Cardiac fibroblast (primary cell): ENCODE measurements at regions not wholly inside any gene's neighbourhood (a gene's known extent, or its start where the extent isn't known, plus 50 kb on each side); places are given as distances from the start of the nearest gene placed in this dataset.
"Not testable (repeated sequence)": the region's sequence is repeated elsewhere in the genome, so short reads cannot be mapped to it uniquely, and the experiment has no call there.

ENCODE experiments used
- DNase-seq, 2 donors: peaks; one replicate each; pipeline versions ENCODE4 v3.0.0 to v3.0.0-alpha.2; 2010; ENCODE audit warnings: low read depth in 2 of 2
- H3K4me3 ChIP-seq, 2 donors: replicated peaks in 1 of 2; 1 replicate in 1 of 2; 2 replicates in 1 of 2; pipeline ENCODE4 v1.5.1; 2011; ENCODE audit warnings: low read depth in 2 of 2, low read length in 2 of 2, mild to moderate bottlenecking in 2 of 2, moderate library complexity in 1 of 2
- TF ChIP-seq, protein P1 (sequence below): IDR thresholded peaks from one replicate; pipeline ENCODE4 v1.5.1; 2011; ENCODE audit warnings: low read depth, mild to moderate bottlenecking, low read length, inconsistent platforms

- no peak for DNase-seq
- TF ChIP-seq, protein P1, sequence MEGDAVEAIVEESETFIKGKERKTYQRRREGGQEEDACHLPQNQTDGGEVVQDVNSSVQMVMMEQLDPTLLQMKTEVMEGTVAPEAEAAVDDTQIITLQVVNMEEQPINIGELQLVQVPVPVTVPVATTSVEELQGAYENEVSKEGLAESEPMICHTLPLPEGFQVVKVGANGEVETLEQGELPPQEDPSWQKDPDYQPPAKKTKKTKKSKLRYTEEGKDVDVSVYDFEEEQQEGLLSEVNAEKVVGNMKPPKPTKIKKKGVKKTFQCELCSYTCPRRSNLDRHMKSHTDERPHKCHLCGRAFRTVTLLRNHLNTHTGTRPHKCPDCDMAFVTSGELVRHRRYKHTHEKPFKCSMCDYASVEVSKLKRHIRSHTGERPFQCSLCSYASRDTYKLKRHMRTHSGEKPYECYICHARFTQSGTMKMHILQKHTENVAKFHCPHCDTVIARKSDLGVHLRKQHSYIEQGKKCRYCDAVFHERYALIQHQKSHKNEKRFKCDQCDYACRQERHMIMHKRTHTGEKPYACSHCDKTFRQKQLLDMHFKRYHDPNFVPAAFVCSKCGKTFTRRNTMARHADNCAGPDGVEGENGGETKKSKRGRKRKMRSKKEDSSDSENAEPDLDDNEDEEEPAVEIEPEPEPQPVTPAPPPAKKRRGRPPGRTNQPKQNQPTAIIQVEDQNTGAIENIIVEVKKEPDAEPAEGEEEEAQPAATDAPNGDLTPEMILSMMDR: no peak
Observed at GRCh38 chr10:85138046-85138445, 809.7 kb downstream of the CCSER2 start.

GRCh38 chr10:85139124-85139523 lies 810.7 kb downstream of the CCSER2 start:
- TF ChIP-seq, protein P1: no peak
- DNase-seq: no peak
- H3K4me3 ChIP-seq: no peak overlapping the region

More at GRCh38 chr10:85138046-85138445, 809.7 kb downstream of the CCSER2 start:
- no peak overlapping the region for H3K4me3 ChIP-seq

- DNase-seq, H3K4me3 ChIP-seq: not testable (repeated sequence)
Observed at GRCh38 chr10:85141520-85141919, 813.1 kb downstream of the CCSER2 start.

DNA sequence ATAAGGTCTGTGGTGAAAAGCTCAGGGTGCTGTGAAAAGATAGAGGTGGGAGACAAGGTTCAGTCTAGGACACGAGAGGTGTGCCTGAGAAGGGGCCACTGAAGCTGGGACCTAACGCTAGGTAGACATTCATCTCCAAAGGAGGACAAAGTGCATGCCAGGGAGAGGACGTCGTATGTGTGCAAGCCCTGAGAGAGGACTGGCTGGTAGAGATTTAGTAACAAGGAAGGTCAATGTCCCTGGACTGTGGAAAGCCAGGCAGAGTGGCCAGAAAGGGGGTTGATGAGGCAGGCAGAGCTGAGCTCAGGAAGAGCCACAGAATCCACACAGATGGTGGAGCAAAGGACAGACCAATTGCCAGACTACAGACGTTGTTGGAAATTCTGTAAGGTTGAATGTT lies 817.6 kb downstream of the CCSER2 start:
- H3K4me3 ChIP-seq: no peak overlapping the region
- no peak for DNase-seq
- TF ChIP-seq, protein P1: no peak

- no peak overlapping the region for H3K4me3 ChIP-seq
- TF ChIP-seq, protein P1: no peak
- DNase-seq: no peak
Observed at GRCh38 chr10:85147346-85148250, 819.2 kb downstream of the CCSER2 start.

DNA sequence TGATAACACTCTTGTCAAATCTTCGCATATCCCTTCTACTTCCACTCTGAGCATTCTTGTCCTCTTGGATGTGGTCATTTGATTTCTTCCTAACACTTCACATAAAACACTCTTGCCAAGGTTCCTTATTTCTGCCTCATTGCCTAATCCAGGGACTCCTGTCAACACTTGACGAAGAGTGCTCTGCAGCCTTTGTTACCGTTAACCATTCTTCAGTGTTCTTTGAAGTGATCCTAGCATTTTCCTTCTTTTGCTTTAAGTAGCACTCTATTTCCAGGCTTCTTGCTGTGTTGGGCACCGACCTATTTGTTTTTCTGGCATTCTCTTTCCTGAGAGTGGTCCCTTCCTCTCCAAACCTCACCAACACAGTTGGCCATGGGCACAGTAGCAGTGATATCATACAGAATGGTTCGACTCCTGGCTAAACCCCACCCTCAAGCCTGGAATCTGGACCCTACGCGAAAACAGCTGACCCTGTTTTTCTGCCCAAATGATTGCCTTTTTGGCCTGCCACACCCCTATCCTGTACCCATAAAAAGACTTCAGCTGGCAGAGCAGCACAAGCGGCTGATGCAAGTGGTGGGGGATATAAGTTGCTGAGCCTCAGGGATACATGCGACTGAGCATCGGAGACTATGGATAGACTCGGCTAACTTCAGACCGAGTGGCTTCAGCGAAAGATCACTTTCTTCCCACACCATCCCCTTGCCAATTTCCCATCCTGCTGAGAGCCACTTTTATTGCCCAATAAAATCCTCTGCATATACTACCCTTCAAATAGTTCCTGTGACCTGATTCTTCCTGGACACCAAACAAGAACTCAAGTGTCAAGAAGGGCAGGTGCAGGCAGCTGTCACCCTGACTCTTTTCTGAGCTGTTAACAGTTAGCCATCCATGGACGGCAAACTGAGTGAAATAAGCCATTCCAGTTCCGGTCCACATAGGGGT lies 820.6 kb downstream of the CCSER2 start:
- TF ChIP-seq, protein P1: no peak
- H3K4me3 ChIP-seq: no peak overlapping the region
- no peak for DNase-seq

GRCh38 chr10:85149766-85150165 lies 821.4 kb downstream of the CCSER2 start:
- TF ChIP-seq, protein P1: no peak
- no peak for DNase-seq
- H3K4me3 ChIP-seq: no peak overlapping the region
